Left lung (tissue), 4 donors: ENCODE measurements at regions not wholly inside any gene's neighbourhood (a gene's known extent, or its start where the extent isn't known, plus 50 kb on each side); places are given as distances from the start of the nearest gene placed in this dataset.

ENCODE experiments used
- ATAC-seq: fragments of 200-7000 bp; cut with Tn5 transposase; one replicate; pipeline ENCODE4 v1.9.1; 2020; ENCODE audit warnings: moderate library complexity
- DNase-seq, 4 donors: peaks; one replicate each; pipeline ENCODE4 v3.0.0-alpha.2; 2013 to 2020
- H3K27ac ChIP-seq, 2 donors: fragments of 200-600 bp; sonication (generic) in 1 of 2; one replicate each; pipeline versions ENCODE4 v1.5.0 to v1.8.0; 2020 to 2021
- H3K27me3 ChIP-seq, 2 donors: fragments of 200-600 bp; sonication (generic) in 1 of 2; one replicate each; pipeline versions ENCODE4 v1.5.0 to v1.8.0; 2020 to 2021
- H3K36me3 ChIP-seq, 2 donors: fragments of 200-600 bp; sonication (generic) in 1 of 2; one replicate each; pipeline versions ENCODE4 v1.5.0 to v1.8.0; 2020 to 2021
- H3K4me1 ChIP-seq, 2 donors: fragments of 200-600 bp; one replicate each; pipeline ENCODE4 v1.8.0; 2021
- H3K4me3 ChIP-seq, 2 donors: fragments of 200-600 bp; sonication (generic) in 1 of 2; one replicate each; pipeline versions ENCODE4 v1.5.0 to v1.8.0; 2020 to 2021; ENCODE audit warnings: mild to moderate bottlenecking in 1 of 2
- H3K9me3 ChIP-seq, 2 donors: fragments of 200-600 bp; sonication (generic) in 1 of 2; one replicate each; pipeline versions ENCODE4 v1.5.0 to v1.8.0; 2020 to 2021
- intact Hi-C, 2 donors: fragments of 100-400 bp; cut with DNase I; formaldehyde crosslinking; loops; one replicate each; pipeline versions ENCODE4 v1.11.2 to v1.14.2; 2022
- TF ChIP-seq, protein P1 (sequence below), 2 donors: fragments of 200-600 bp; sonication (generic) in 1 of 2; IDR thresholded peaks; one replicate each; pipeline versions ENCODE4 v1.5.0 to v1.8.0; 2021; ENCODE audit warnings: antibody characterized with exemption in 2 of 2
- donor health status: DM: no; HTN: yes; CAD: no.
- donor health status: DM: no; HTN: no; CAD: no.

DNA sequence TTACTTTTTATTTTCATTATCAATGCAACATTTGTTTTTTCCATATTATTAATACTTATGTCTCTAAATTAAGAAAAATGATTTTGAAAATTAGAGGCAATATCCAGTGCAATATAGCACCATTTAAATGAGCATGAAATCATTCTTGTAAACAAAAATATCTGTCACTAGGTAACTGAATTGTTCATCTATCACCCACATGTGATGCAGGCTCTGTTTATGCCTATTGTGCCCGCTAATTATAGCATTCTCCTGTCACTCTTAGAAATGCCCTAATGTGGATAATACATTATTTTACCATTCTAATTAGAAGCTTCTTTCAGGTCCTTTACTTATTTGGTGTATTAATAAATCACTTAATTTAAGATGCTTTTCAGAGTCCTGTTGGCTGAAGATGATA, 1332.4 kb downstream of the AACS start:
- no peaks in the 10 kb centered on the region for H3K4me1 ChIP-seq
- H3K9me3 ChIP-seq = peaks cover 0 to 15% of the 10 kb centered on the region in 2 donors
- intact Hi-C loops = no loop called here
- H3K27ac ChIP-seq = no peak overlapping the region
- DNase-seq (no peak), ATAC-seq (no peak)
- TF ChIP-seq, protein P1, sequence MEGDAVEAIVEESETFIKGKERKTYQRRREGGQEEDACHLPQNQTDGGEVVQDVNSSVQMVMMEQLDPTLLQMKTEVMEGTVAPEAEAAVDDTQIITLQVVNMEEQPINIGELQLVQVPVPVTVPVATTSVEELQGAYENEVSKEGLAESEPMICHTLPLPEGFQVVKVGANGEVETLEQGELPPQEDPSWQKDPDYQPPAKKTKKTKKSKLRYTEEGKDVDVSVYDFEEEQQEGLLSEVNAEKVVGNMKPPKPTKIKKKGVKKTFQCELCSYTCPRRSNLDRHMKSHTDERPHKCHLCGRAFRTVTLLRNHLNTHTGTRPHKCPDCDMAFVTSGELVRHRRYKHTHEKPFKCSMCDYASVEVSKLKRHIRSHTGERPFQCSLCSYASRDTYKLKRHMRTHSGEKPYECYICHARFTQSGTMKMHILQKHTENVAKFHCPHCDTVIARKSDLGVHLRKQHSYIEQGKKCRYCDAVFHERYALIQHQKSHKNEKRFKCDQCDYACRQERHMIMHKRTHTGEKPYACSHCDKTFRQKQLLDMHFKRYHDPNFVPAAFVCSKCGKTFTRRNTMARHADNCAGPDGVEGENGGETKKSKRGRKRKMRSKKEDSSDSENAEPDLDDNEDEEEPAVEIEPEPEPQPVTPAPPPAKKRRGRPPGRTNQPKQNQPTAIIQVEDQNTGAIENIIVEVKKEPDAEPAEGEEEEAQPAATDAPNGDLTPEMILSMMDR (IDR thresholded peaks at IDR 0.05) = no peak
- no peaks in the 10 kb centered on the region for H3K27me3 ChIP-seq
- no peaks in the 10 kb centered on the region for H3K36me3 ChIP-seq
- no peak overlapping the region for H3K4me3 ChIP-seq

DNA sequence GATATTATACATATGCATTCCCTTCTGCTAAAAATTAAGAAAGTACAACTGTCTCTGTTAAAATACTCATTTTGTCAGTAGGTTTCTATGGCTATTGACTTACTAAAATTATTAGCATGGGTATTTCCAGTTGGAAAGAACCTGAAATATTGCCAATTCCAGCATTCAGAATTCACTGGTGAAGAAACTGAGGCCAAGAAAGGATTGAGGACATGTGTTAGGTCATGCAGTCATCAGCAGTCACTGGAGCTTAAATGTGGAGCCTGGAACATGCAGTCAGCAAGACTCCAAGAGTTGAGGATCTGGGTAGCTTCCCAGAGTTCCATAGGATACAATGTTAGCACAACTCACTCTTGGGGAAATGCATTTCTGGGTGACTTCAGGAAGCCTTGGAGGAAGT, 1335.6 kb downstream of the AACS start:
- TF ChIP-seq, protein P1 (IDR thresholded peaks at IDR 0.05) = no peak
- no peak for DNase-seq
- Histone ChIP-seq H3K27me3 (no peaks in the 10 kb centered on the region), H3K4me1 (no peaks in the 10 kb centered on the region), H3K4me3 (no peak overlapping the region), H3K36me3 (no peaks in the 10 kb centered on the region), H3K27ac (no peak overlapping the region), H3K9me3 (peaks cover 0 to 13% of the 10 kb centered on the region in 2 donors)
- intact Hi-C loops = no loop called here
- ATAC-seq = no peak

DNA sequence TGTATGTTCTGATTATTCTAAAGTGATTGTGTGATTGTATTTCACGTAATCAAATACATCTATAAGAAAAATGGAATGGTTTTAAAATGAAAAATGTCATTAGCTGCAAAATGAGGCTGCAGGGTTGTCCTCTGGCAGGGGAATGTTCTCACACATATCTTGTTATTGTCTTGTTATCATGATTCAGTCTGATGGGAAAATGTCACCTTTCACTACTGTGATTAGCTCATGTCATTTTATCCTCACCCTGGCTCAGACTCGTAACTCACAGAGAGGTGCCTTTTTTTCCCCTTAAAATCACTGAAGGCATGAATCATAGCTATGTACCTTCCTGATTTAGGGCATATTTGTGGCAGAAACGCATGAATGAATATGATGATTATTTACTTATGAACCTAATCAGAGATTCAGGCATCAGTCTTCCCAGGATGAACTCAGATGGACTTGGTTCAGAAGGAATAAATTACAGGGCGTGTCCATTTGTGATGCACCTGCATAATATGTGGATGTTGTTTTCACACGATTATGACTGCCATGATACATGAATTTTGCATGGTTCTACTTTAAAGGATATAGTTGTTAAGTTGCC, 1339.2 kb downstream of the AACS start:
- ATAC-seq (no peak), DNase-seq (no peak)
- H3K9me3 ChIP-seq = peaks cover 0 to 4% of the 10 kb centered on the region in 2 donors
- no peak overlapping the region for H3K4me3 ChIP-seq
- H3K36me3 ChIP-seq = no peaks in the 10 kb centered on the region
- no peak overlapping the region for H3K27ac ChIP-seq
- H3K27me3 ChIP-seq = no peaks in the 10 kb centered on the region
- intact Hi-C loops = no loop called here
- TF ChIP-seq, protein P1 (IDR thresholded peaks at IDR 0.05) = no peak
- H3K4me1 ChIP-seq = no peaks in the 10 kb centered on the region

DNA sequence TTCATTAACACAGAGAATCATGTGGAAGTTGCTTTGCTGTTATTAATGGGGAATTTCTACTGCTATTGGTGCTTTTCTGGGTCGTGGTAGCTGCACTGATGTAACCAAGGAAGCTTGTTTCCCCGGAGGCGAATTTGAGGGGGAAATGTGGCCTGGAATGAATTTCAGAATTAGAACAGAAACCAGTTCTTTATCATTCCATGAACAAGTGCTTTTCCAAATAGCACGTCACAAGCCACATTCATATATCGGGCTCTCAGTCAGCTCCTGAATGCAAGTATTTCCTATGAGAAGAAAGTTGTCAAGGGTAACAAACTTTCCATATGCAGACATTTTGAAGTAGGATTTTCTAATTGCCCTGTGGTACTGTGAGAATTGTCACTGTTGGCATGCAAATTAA, 1353.2 kb downstream of the AACS start:
- Histone ChIP-seq H3K9me3 (no peaks in the 10 kb centered on the region), H3K36me3 (no peaks in the 10 kb centered on the region), H3K4me1 (no peaks in the 10 kb centered on the region), H3K27me3 (no peaks in the 10 kb centered on the region), H3K4me3 (no peak overlapping the region), H3K27ac (no peak overlapping the region)
- TF ChIP-seq, protein P1 (IDR thresholded peaks at IDR 0.05) = no peak
- DNase-seq (no peak), ATAC-seq (no peak)
- intact Hi-C loops = no loop called here

DNA sequence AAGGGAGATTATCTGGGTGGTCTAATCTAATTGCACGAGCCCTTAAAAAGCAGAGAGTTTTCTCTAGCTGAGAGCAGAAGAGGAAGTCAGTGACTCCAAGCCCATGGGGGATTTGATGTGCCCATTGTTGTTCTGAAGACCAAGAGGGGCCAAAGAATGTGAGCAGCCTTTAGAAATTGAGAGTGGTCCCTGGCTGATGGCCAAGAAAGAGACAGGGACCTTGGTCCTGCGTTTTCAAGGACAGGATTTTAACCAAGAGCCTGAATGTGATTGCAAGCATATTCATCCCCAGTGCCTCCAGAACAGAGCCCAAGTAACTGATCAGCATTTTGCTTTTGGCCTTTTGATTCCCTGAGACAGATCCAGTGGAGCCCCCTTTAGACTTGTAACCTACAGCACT, 1353.9 kb downstream of the AACS start:
- no peak overlapping the region for H3K4me3 ChIP-seq
- no peak for ATAC-seq
- TF ChIP-seq, protein P1 (IDR thresholded peaks at IDR 0.05) = no peak
- H3K27me3 ChIP-seq = no peaks in the 10 kb centered on the region
- intact Hi-C loops = no loop called here
- no peak for DNase-seq
- H3K36me3 ChIP-seq = no peaks in the 10 kb centered on the region
- H3K4me1 ChIP-seq = no peaks in the 10 kb centered on the region
- H3K27ac ChIP-seq = no peak overlapping the region
- no peaks in the 10 kb centered on the region for H3K9me3 ChIP-seq
